CD4-positive, alpha-beta T cell treated with Interferon gamma for 1 hour (primary cell): ENCODE measurements at regions not wholly inside any gene's neighbourhood (a gene's known extent, or its start where the extent isn't known, plus 50 kb on each side); places are given as distances from the start of the nearest gene placed in this dataset.
"Not testable (repeated sequence)": the region's sequence is repeated elsewhere in the genome, so short reads cannot be mapped to it uniquely, and the experiment has no call there.

ENCODE experiments used
- DNase-seq: peaks from one replicate; pipeline ENCODE4 v3.0.0-alpha.2; 2020

DNA sequence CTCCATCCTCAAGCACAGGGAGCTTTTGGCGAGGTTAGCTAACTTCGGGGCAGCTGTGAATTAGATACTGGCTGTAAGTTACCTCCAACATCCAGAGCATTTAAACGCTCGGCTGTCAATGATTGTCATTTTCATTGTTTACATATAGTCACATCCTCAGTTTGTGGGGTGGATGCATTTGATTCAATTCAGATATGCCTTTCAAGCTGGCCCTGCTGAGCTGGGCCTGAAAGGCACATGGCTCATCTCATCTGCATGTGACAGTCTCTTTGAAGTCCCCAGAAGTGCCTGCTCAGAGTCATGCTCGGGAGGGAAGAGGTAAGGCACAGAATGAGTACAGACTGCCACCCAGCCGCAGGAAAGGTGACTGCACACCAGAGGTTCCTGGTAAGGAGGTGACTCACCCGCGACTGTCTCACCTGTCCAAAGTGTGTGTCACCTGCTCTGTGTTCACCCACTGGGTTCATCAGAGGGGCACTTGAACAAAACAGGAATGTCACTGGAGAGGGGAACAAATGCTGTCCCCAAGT lies 281.2 kb upstream of the PLGLB2 start:
- DNase-seq = peak; percentile 63

DNA sequence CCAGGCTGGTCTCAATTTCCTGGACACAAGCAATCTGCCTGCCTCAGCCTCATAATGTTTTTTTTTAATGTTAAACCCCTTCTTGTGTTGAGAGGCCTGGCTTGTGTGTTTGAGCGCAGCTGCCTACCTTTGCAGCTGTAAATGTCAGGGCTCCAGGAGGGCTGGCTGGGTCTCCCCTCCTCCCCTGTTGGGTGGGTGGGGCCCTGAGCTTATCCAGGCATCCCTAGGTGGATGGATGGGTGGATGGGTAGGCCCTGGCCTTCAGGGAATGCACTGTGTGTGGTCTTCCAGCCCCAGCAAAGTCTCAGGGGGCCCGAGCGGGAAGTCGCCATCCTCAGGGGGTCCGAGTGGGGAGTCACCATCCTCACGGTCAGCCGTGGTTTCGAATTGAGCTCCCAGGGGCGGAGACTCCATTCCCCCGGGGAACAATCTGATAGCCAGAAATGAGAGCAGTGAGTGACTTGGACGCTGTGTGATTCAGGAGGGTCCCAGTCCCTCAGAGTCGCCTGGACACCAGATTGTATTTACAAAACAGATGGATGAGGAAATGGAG lies 279.4 kb upstream of the PLGLB2 start:
- DNase-seq = not testable (repeated sequence)

DNA sequence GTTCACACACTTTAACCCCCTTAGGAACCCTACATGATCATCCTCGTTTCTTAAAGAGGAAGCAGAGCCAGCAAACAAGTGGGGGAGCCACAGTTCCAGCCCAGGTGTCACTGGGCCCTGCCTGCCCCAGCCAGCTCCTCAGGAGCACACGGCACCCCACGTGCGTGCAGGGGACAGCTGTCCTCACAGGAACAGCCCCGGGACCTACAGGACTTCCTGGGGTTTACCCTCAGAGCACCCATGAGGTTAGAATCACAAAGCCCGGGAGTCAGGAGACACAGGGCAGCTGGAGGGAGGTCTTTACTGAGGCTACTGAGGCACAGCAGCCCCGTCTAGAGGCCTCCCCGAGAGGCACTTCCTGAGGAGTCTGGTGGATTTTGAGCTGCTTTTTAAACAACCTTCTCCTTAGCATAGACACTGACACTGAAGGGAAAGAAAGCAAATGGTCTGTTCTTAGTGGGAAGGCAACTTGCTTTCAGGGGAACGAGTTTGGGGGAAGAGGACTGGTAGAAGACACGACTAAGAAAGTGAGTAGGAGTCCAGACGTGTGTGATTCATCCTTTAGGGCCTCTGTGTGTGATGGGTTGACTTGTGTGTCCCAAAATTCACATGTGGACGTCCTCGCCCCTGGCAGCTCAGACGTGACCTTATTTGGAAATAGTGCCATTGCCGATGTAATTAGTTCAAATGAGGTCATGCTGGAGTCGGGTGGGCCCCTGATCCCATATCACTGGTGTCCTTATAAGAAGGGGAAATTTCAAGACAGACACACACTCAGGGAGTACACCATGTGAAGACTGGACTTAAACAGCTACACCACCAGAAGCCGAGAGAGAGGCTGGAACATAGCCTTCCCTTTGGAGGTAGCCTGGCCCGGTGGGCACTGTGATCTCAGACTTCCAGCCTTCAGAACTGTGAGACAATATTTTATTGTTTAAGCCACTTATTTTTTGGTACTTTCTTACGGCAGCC lies 278.4 kb upstream of the PLGLB2 start:
- peak; percentile 33 for DNase-seq

- DNase-seq = peak; percentile 32
Measured at GRCh38 chr2:87470381-87471380, 277.2 kb upstream of the PLGLB2 start.

DNA sequence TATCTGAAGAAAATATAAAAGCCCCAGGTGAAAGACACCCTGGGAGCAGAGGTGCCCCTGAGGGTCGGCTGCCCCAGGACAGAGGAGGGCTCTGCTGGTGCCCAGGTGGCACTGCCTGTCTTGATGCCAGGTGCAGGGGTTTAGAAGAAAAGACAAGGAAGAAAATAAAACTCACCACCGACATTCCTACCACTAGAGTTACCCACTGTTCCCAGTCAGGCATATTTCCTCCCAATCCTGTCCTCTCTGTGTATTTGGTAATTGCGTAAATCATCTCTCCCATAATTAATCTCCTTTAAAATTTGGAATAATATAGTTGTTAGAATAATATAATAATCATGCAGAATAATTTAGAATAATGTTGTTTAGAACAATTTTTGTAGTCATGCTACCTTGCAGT lies 276.4 kb upstream of the PLGLB2 start:
- DNase-seq = not testable (repeated sequence)

DNA sequence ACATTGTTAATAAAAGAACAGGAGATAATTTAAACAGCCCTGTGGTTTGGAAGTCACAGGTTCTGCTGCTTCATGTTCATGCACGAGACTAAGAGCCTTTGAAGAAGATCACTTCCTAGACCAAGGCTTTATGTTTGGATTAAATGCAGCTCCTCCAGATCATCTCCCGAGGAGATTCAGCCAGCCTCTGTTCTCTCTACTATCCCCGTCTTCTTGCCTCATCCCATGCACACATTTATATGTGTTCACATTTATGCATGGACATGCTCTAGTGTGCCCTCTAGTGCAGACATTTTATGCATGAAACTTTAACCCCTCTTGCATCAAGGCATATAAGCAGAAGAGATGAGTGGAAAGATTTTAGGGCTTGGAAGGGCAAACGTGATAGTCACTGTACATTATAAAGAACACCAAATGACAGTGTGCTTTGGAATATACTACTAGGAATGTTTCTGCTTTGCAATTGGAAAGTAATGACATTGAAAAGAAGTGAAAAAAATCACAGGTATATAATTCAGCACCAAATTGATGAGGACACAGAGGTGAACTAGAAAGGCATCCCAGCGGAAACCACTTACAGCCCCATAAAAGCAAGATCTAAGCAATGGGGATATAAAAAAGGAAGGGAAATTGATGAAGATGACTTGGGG lies 271.5 kb upstream of the PLGLB2 start:
- DNase-seq = not testable (repeated sequence)

DNA sequence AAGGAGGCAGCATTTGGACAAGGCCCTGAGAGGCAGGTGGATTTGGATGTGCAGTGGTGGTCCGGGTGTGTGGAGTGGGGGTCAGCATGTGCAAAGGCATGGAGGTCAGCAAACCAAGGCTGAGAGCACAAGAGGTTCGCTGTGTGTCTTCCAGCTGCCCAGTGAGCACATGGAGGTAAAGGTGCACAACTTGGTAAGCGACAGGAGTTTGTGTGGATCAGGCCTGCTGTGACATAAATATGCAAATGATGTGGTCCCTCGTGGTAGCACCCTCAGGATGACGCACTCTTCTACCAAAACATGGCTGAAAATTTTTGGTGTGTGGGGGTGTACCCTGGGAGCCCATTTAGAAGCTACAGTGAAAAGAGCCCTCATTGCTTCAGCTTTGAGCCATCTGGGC lies 271.0 kb upstream of the PLGLB2 start:
- not testable (repeated sequence) for DNase-seq

DNA sequence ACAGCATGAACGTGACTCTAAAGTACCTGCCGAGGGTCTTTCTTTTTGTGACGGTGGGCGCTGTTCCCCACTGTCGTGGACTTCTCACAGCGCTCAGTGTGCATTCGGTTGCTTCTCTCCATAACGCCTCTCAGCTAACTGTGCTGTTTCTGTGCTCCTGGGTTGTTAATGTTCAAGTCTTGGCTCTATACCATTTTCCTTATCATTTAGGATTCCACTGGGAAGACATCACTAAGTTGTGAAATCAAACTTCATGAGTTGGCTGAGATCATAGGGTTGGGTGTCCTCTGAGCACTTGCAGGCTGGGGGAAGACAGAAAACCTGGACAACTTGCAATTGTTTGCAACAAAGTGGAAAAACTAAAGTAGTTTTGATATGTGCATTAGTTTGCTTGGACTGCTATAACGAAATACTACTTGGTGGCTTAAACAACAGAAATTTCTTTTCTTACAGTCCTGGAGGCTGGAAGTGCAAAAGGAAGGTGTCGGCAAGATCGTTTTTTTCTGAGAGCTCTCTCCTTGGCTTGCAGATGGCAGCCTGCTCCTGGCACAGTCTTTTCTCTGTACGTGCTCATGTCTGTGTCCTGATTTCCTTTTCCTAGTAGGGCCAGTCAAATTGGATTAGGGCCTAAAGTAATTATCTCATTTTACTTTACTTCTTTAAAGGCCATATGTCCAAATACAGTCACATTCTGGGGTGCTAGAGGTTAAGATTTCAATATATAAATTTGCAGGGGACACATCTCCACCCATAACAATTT lies 270.0 kb upstream of the PLGLB2 start:
- not testable (repeated sequence) for DNase-seq

DNA sequence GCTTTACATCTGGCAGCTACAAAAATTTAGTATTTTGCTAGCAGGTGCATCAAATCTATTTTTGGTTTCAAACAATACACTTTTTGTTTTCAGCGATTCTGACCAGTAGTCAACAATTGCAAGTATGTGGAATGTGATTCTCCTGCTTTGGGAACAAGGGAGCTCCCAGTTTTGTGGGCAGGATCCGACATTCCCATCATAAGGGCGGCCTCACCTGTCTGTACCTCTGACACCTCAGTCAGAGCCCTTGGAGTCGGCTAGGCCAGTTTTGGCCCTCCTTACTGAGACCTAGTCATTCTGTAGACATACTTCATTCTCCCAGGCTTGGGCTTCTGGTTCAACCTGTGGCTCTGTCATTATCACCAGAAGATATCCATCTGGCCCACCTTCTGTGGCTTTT lies 269.0 kb upstream of the PLGLB2 start:
- DNase-seq = not testable (repeated sequence)

- DNase-seq = not testable (repeated sequence)
Measured at GRCh38 chr2:87483093-87483680, 264.7 kb upstream of the PLGLB2 start.

DNA sequence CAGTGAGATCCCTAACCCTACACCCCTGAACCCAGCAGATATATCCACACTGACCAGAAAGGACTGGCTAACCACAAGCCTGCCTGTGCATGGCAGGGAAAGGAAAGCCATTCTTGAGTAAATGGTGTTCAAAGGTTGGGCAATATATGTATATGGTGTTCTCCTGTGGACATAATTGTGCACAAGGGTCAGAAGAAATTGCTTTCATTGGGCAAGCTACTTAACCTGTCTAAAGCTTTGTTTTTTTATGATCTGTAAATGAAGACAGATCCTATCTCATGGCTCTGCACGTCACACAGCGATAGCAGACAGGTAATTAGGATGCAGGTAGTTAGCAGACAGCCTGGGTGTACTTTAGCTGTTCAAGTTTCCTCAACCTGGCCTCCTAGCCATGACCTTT lies 263.5 kb upstream of the PLGLB2 start:
- not testable (repeated sequence) for DNase-seq

DNA sequence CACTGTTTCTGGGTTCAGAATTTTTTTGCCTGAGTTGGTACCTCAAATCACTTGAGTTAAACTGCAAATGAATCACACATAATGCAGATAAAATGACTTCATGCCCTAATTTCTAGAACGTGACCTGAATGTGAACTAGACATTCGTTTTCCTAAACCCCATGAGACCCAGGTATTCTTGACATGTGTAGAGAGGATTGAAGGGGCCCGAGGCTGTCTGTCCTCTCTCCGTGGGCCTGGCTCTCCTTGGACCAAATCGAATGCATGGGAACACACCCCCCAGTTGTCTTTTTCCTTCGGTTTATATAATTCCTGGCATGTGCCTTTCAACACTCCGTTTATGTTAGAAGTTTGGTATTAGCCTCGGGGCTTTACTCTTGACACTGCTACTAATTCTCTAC lies 262.4 kb upstream of the PLGLB2 start:
- DNase-seq = not testable (repeated sequence)

GRCh38 chr2:87485884-87486283 lies 262.0 kb upstream of the PLGLB2 start:
- not testable (repeated sequence) for DNase-seq

DNA sequence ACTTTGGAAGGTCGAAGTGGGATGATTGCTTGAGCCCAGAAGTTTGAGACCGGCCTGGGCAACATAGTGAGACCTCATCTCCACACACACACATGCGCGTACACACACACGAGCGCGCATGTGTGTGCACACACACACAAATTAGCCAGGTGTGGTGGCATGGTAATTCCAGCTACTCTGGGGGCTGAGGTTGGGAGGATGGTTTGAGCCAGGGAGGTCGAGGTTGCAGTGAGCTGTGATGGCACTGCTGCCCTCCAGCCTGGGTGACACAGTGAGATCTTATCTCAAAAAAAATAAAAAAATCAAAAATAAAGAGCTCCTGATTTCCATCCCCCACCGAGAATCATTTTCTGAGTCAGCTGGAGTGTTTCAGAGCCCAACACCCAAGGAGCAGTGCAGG lies 261.5 kb upstream of the PLGLB2 start:
- not testable (repeated sequence) for DNase-seq

DNA sequence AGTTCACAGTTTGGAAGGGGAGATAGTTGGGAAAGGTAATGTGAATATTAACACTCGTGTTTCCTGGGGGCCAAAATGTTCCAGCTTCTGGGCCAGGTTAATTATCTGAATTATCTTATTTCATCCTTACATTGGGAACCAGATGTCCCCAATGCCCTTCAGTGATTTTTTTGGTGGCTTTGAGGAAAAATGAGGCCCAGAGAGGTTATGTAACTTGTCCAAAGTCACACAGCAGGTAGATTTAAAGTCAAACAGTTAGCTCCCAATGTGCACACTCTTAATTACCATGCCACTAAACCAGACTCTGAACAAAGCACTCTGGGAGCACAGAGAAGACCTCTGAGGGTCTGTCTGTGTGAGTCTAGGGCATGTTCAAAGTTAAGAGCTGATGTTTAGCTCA lies 259.9 kb upstream of the PLGLB2 start:
- not testable (repeated sequence) for DNase-seq

GRCh38 chr2:87488991-87489390 lies 258.9 kb upstream of the PLGLB2 start:
- not testable (repeated sequence) for DNase-seq

GRCh38 chr2:87494846-87495245 lies 253.0 kb upstream of the PLGLB2 start:
- DNase-seq = not testable (repeated sequence)

DNA sequence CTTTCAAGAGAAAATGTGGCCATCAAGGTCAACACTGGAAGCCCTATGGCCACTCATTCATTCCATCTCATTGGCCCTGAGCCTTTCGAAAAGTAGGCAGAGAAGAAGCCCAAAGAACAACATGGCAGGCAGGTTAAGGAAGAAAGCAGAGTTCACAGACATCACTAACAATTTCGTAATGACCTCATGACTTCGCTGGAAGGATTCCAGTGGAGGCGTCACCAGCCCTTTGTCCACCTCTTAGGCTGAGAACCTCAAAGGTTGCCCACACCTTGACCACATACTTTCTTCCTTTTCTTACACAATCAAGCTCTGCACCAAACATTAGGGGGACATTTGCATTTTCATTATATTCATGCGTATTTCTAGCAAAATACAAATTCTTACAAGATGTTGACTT lies 252.4 kb upstream of the PLGLB2 start:
- DNase-seq = not testable (repeated sequence)

- peak; percentile 66 for DNase-seq
Measured at GRCh38 chr2:87496036-87497006, 251.6 kb upstream of the PLGLB2 start.

- DNase-seq = not testable (repeated sequence)
Measured at GRCh38 chr2:87497135-87497534, 250.8 kb upstream of the PLGLB2 start.
